ENCODE measurements at regions not wholly inside any gene's neighbourhood (a gene's known extent, or its start where the extent isn't known, plus 50 kb on each side); places are given as distances from the start of the nearest gene placed in this dataset.

DNA sequence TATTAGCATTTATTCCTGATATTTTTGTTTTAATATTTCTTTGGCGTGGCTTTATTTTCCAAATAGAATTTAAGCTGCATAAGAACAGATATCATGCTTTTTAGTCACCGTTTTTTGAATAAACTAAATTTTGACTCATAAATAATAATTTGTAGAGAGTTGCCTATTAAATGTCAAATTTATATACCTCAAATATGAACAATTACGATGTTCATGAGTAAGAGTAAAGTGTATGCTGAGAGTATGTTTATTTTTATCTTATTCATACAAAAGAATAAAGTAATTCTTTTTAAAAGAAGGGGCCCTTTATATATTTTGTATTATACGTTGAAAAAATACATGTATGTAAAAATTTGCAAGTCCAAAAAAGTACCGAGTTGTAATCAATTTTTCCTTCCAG, 126.5 kb upstream of the NRIP1 start:
- DNase-seq (ENCODE audit: low read depth in 1 of 2, low spot score in 1 of 2), result no peak
- H3K27me3 ChIP-seq (ENCODE audit: insufficient read depth, poor library complexity, severe bottlenecking), result no peaks in the 10 kb centered on the region
- TF ChIP-seq CTCF (IDR thresholded peaks at IDR 0.05; ENCODE audit: insufficient read depth, low read length) (no peak), SPI1 (IDR thresholded peaks at IDR 0.05; ENCODE audit: borderline replicate concordance, low read depth) (no peak), POLR2AphosphoS5 (IDR thresholded peaks at IDR 0.05; ENCODE audit: low read depth) (no peak), GABPA (IDR thresholded peaks at IDR 0.05; ENCODE audit: low read depth) (no peak), REST (IDR thresholded peaks at IDR 0.05; ENCODE audit: insufficient replicate concordance, low read depth) (no peak)
- H3K4me3 ChIP-seq (replicated peaks; ENCODE audit: insufficient read depth, low read length), result no peak overlapping the region
- no peak overlapping the region for H3K27ac ChIP-seq (replicated peaks)

DNA sequence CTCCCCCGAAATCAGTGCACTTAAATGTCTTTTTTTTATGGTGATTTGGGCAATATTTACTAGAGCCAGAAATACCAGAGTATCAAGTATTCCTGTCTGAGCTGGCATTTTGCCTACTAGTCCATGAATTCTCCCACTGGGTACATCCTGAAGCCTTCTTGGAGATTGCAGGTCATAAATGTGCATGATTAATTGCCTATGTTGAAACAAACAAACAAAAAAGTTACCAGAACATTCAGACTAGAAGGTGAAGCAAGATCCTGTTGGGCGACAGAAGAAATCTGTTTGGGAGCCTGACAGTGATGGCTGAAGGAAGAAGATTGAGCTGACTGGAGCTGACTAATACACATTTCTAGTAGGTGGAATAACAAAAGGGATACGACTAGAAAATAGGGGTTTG, 127.4 kb upstream of the NRIP1 start:
- DNase-seq (ENCODE audit: low read depth in 1 of 2, low spot score in 1 of 2), result no peak
- TF ChIP-seq POLR2AphosphoS5 (IDR thresholded peaks at IDR 0.05; ENCODE audit: low read depth) (no peak), CTCF (IDR thresholded peaks at IDR 0.05; ENCODE audit: insufficient read depth, low read length) (no peak), REST (IDR thresholded peaks at IDR 0.05; ENCODE audit: insufficient replicate concordance, low read depth) (no peak), GABPA (IDR thresholded peaks at IDR 0.05; ENCODE audit: low read depth) (no peak), SPI1 (IDR thresholded peaks at IDR 0.05; ENCODE audit: borderline replicate concordance, low read depth) (no peak)

GRCh38 chr21:15193937-15194336, 129.1 kb upstream of the NRIP1 start:
- TF ChIP-seq POLR2AphosphoS5 (IDR thresholded peaks at IDR 0.05; ENCODE audit: low read depth) (no peak), GABPA (IDR thresholded peaks at IDR 0.05; ENCODE audit: low read depth) (no peak), REST (IDR thresholded peaks at IDR 0.05; ENCODE audit: insufficient replicate concordance, low read depth) (no peak), SPI1 (IDR thresholded peaks at IDR 0.05; ENCODE audit: borderline replicate concordance, low read depth) (no peak), CTCF (IDR thresholded peaks at IDR 0.05; ENCODE audit: insufficient read depth, low read length) (no peak)
- DNase-seq (ENCODE audit: low read depth in 1 of 2, low spot score in 1 of 2), result no peak
- Histone ChIP-seq H3K27me3 (ENCODE audit: insufficient read depth, poor library complexity, severe bottlenecking) (no peaks in the 10 kb centered on the region), H3K4me3 (replicated peaks; ENCODE audit: insufficient read depth, low read length) (no peak overlapping the region), H3K27ac (replicated peaks) (no peak overlapping the region)

More for the DNA sequence above, 127.4 kb upstream of the NRIP1 start:
- Histone ChIP-seq H3K4me3 (replicated peaks; ENCODE audit: insufficient read depth, low read length) (no peak overlapping the region), H3K27ac (replicated peaks) (no peak overlapping the region), H3K27me3 (ENCODE audit: insufficient read depth, poor library complexity, severe bottlenecking) (no peaks in the 10 kb centered on the region)
